ENCODE measurements at regions not wholly inside any gene's neighbourhood (a gene's known extent, or its start where the extent isn't known, plus 50 kb on each side); places are given as distances from the start of the nearest gene placed in this dataset.
"Not testable (repeated sequence)": the region's sequence is repeated elsewhere in the genome, so short reads cannot be mapped to it uniquely, and the experiment has no call there.

DNA sequence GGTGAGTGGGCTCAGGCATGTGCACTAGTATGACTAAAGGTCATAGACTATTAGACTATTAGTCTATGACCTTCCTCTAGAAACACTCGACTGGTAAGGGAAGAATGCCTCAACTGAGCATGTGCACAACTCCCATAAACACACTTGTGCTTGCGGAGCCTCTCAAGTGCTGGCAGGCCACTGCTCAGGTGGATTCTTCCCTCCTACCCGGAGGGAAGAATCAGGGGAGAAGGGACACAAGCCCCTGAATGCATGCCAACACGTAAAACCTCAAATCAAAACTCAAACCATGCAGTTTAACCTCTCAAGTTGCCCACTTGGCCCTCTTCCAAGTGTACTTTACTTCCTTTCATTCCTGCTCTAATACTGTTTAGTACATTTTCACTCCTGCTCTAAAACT is 287.6 kb upstream of the SGCG start:
- Mint-ChIP-seq H3K27me3 (peaks cover 8% of the 10 kb centered on the region), H3K27ac (no peak overlapping the region), H3K9me3 (peaks cover 7% of the 10 kb centered on the region), H3K4me1 (no peaks in the 10 kb centered on the region), H3K36me3 (no peaks in the 10 kb centered on the region), H3K4me3 (no peak overlapping the region)
- ATAC-seq, result no peak

DNA sequence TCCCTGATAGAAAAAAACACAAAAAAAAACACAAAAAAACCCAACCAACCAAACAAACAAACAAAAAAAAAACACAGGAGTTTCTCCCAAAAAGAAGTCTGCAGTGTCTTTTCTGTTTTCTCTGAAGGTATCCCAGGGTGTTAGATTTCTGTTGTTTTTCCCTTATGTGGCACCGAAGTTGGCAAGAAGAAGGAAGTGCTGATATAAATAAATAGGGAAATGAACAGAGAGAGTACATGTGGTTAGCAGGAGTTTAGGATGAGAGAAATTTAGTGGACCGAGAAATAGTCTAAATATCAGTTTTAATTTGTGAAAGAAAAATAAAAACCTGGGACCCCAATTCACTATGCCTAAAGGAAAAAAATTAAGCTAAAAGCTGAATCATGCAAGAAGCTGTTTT is 287.0 kb upstream of the SGCG start:
- no peaks in the 10 kb centered on the region for H3K4me1 Mint-ChIP-seq
- H3K27me3 Mint-ChIP-seq, result peaks cover 8% of the 10 kb centered on the region
- no peak overlapping the region for H3K4me3 Mint-ChIP-seq
- H3K9me3 Mint-ChIP-seq, result peaks cover 7% of the 10 kb centered on the region
- ATAC-seq, result no peak
- no peaks in the 10 kb centered on the region for H3K36me3 Mint-ChIP-seq
- H3K27ac Mint-ChIP-seq, result no peak overlapping the region

DNA sequence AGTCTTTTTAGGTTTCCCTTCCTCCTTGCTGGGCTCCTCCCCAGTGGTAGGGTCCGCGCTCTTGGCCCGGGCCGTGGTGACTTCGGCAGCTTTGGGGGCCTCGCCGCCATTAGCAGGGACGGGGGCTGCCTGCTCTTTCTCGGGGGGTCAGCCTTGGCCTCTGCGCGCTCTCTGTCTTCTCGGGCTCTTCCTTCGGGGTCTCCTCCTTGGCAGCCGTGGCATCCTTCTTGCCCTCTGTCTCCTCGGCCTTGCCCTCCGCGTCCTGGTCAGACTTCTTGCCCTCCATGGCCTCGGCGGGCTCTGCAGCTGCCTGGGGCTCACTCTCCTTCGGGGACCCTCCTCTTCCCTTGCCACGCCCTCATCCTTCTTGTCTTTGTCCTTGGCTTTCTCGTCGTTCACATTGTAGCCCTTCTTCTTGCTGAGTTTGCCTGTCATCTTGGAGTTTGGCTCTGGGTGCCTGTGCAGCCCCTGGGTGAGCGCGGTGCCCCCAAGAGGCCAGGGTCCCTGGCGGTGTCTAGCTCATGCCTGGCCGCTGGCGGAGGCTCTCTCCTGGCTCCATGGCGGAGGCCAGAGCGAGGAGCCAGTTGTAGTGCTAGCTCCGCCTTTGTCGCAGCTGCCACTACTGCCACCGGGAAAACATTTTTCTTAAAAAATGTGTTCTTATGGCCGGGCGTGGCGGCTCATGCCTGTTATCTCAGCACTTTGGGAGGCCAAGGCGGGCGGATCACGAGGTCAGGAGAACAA is 283.0 kb upstream of the SGCG start:
- Mint-ChIP-seq H3K27me3 (peaks cover 8% of the 10 kb centered on the region), H3K4me1 (no peaks in the 10 kb centered on the region), H3K27ac (no peak overlapping the region), H3K36me3 (no peaks in the 10 kb centered on the region), H3K9me3 (peaks cover 4% of the 10 kb centered on the region), H3K4me3 (no peak overlapping the region)
- no peak for ATAC-seq

DNA sequence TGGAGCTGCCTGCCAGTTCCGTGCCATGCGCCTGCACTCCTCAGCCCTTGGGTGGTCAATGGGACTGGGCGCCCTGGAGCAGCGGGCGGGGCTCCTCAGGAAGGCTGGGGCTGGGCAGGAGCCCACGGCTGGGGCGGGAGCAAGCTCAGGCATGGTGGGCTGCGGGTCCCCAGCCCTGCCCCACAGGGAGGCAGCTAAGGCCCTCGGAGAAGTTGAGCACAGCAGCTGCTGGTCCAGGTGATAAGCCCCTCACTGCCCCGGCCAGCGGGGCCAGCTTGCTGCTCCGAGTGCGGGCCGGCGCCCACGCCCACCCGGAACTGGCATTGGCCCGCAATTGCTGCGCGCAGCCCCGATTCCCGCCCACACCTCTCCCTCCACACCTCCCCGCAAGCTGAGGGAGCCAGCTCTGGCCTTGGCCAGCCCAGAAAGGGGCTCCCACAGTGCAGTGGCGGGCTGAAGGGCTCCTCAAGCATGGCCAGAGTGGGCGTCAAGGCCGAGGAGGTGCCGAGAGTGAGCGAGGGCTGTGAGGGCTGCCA is 280.3 kb upstream of the SGCG start:
- H3K4me1 Mint-ChIP-seq, H3K4me3 Mint-ChIP-seq, H3K27me3 Mint-ChIP-seq, ATAC-seq, H3K36me3 Mint-ChIP-seq, H3K27ac Mint-ChIP-seq, H3K9me3 Mint-ChIP-seq: not testable (repeated sequence)

DNA sequence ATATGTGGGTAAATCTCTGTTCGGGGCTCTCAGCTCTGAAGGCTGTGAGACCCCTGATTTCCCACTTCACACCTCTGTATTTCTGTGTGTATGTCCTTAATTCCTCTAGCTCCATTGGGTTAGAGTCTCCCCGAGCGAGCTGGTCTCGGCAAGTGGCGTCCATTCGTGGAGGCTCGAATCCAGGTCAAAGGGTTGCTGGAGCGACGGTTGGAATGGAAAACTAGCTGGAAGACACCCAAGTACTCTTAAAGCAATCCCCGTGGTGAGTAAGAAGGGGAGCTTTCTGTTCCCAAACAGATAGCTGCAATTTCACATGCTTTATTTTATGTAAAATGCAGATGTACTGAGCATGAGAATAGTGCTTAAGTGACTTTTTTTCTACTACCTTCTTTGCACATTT is 277.5 kb upstream of the SGCG start:
- Mint-ChIP-seq H3K4me3 (no peak overlapping the region), H3K9me3 (no peaks in the 10 kb centered on the region), H3K36me3 (no peaks in the 10 kb centered on the region), H3K27me3 (no peaks in the 10 kb centered on the region), H3K4me1 (no peaks in the 10 kb centered on the region), H3K27ac (no peak overlapping the region)
- ATAC-seq, result no peak

DNA sequence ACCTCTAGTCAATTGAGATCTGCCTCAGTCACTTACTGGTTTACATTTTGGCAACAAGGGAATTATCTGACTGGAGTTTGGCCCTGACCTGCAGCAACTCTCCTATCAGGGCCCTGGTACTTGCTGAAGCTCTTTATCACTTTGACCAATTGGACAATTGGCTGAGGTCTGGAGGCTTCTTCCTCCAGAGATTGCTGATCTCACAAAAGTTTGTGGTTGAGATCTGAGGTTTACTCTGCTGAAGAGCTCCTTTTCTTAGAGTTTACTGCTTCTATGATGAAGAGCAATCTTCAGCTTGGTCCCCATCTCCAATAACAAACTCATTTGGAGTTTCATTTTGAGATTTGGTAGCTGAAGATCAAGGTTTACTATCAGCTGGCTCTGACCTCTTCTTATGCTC is 276.9 kb upstream of the SGCG start:
- no peaks in the 10 kb centered on the region for H3K4me1 Mint-ChIP-seq
- no peaks in the 10 kb centered on the region for H3K27me3 Mint-ChIP-seq
- no peak overlapping the region for H3K27ac Mint-ChIP-seq
- no peaks in the 10 kb centered on the region for H3K9me3 Mint-ChIP-seq
- no peak for ATAC-seq
- no peaks in the 10 kb centered on the region for H3K36me3 Mint-ChIP-seq
- H3K4me3 Mint-ChIP-seq, result no peak overlapping the region

DNA sequence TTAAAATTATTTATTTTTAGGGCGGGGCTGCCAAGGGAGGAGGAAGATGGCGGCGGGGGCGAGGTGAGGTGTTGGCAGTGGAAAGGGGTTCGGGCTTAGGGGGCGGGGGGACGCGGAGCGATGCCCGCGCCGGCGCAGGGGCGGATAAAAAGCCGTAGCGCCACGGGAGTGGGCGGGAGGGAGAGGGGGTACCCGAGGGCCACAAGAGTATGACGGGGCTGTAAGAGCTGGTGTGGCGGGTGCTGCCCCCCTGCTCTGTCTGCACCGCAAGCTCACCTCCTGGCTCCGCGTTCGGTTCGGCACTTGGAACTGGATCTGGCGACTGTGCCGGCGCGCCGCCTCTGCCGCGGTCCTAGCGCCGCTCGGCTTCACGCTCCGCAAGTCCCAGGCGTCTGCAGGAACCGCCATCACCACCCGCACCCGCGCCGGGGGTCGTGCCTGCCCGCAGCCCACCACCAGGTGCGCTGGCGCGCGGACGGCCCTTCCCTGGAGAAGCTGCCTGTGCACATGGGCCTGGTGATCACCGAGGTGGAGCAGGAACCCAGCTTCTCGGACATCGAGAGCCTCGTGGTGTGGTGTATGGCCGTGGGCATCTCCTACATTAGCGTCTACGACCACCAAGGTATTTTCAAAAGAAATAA is 265.2 kb upstream of the SGCG start:
- no peaks in the 10 kb centered on the region for H3K9me3 Mint-ChIP-seq
- H3K36me3 Mint-ChIP-seq, result no peaks in the 10 kb centered on the region
- H3K4me3 Mint-ChIP-seq, result peak overlapping the region; percentile 9

DNA sequence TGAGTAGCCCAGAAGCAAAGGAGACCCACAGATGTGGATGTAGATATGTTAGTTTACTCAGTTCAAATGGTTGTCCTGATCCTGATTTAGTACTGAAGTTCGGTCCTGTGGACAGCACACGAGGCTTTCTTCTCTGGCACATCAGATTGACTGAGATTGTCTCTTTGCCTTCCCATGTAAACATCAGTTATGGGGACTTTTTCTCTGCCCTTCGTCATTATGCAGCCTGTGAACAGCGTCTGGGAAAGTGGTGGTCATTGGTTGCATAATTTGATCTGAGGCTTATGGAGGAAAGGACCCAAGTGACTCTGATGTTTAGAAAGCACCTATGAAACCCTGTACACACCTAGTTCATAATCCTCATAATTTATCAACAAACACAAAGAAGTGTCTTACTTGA is 264.5 kb upstream of the SGCG start:
- not testable (repeated sequence) for H3K4me1 Mint-ChIP-seq, ATAC-seq, H3K36me3 Mint-ChIP-seq, H3K27ac Mint-ChIP-seq, H3K9me3 Mint-ChIP-seq, H3K4me3 Mint-ChIP-seq
- peaks cover 37% of the 10 kb centered on the region for H3K27me3 Mint-ChIP-seq

More for the DNA sequence above, 265.2 kb upstream of the SGCG start:
- ATAC-seq, result peak; percentile 63
- Mint-ChIP-seq H3K27ac (no peak overlapping the region), H3K27me3 (peaks cover 40% of the 10 kb centered on the region), H3K4me1 (no peaks in the 10 kb centered on the region)

DNA sequence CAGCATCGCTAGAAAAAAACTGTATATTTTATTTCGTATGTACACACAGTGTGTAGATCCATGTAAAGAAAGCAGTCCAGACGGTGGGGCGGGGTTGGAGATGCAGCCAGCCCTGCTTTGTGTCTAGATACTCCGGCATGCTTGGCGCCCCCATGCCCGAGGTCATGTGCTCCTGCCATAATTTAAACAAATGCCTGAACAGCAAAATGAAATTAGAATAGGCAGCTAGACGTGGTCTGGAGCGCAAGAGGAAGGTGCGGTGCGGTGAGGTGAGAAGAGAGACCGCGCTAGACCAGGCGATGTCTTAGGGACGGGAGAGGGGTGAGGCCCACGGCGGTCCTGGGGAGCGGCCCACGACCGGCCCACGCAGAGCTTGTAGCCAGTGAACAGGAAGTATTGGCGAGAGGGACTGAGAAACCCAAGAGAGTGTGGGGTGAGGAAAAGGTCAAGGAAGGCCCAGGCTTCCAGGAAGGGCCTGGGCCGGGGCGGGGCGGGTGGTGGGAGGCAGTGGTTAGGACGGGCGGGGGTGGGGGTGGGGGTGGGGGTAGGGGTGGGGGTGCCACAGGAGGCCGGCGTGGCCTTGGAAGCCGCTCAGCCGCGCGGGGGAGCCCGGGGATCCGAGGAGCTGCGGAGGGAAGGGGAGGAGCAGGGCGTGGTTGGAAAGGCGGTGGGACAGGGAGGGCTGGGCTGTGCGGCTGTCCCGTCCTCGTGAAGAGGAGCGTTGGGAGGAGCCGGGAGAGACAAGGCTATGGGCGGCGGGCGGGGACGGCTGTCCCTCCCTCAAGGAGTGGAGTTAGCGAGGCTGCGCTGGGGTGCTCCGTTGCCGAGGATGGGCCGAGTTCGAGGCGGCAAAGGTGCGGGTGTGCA is 254.7 kb upstream of the SGCG start:
- Mint-ChIP-seq H3K27me3 (peaks cover 31% of the 10 kb centered on the region), H3K9me3 (no peaks in the 10 kb centered on the region), H3K27ac (no peak overlapping the region), H3K4me3 (peak overlapping the region; percentile 1), H3K4me1 (peaks cover 6% of the 10 kb centered on the region), H3K36me3 (no peaks in the 10 kb centered on the region)
- peak; percentile 20 for ATAC-seq

DNA sequence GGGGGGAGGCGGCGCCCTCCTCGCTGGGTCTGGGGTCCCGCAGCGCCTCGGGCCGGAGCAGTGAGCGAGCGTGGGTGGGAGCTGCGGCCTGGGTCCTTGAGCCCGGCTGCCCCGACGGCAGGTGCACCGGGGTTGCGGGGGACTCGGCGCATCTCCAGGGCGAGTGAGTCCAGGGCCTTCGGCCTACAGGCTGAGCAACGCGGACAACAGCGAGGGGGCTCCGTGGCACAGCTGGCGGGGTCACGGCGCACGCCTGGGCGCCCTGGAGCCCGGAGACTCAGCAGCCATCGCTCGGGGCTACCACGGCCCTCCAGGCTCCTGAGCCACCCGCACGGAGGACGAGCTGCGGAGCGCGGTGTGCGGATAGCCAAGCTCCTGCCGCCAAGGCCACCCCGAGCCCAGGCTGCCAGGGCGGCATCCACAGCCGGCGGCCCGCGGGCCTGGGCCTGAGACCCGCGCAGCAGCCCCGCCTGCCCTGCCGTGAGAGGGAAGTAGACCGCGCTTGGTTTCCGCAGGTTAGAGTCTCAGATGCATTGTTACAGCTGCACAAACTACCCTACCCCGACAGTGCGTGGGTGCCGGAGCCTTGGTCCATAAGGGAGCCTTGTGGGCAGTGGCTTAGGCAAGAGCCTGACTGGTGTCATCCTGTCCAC is 253.9 kb upstream of the SGCG start:
- peaks cover 31% of the 10 kb centered on the region for H3K27me3 Mint-ChIP-seq
- H3K27ac Mint-ChIP-seq, result no peak overlapping the region
- no peaks in the 10 kb centered on the region for H3K9me3 Mint-ChIP-seq
- H3K4me1 Mint-ChIP-seq, result peaks cover 6% of the 10 kb centered on the region
- H3K4me3 Mint-ChIP-seq, result no peak overlapping the region
- peak; percentile 18 for ATAC-seq
- H3K36me3 Mint-ChIP-seq, result no peaks in the 10 kb centered on the region

DNA sequence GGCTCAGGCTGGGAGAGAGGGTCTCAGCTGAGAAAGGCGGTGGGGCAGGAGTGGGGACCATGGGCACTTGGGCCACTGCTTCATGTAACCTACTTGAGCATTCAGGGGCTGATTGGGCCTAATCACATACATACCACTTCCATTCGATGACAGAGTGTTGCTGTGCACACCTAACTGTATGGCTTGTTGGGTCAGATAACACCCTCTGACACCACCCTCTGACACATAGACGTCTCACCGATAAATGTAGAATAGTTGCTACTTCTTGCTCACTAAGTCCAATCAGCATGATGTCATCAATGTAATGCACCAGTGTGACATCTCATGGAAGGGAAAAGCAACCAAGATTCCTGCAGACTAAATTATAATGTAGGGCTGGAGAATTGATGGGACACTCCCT is 252.9 kb upstream of the SGCG start:
- H3K9me3 Mint-ChIP-seq, ATAC-seq, H3K4me3 Mint-ChIP-seq, H3K4me1 Mint-ChIP-seq, H3K36me3 Mint-ChIP-seq, H3K27ac Mint-ChIP-seq: not testable (repeated sequence)
- peaks cover 31% of the 10 kb centered on the region for H3K27me3 Mint-ChIP-seq

DNA sequence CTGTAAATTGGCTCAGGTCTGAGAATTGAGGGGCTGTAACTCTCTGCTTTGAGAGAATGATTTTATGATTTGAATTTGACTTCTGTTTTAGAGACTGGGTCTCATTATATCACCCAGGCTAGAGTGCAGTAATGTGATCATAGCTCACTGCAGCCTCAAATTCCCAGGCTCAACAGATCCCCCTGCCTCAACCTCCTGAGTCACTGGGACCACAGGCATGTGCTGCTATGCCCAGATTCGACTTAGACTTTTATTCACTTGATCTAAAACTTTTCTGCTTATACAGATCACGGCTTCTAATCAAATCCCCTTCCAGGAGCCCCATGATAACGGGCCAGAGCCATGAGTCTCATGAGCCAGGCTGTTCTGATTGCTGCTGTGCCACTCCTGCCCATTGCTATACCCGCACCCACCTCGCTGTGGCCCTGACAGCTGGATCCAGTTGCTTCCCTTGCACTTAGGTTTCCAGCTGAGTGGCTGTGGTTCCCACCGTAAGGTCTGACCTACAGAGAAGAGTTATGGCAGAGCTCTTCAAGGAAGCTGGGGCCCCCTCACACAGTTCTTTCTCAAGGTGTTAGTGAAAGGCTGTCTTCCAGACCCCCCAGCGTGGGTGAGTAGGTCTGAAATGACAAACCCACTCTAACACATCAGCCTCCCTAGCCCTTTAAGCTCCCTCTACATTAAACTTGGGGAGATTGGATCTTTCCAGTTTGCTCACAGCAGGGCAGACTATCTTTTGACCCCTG is 251.2 kb upstream of the SGCG start:
- H3K4me3 Mint-ChIP-seq, result no peak overlapping the region
- peaks cover 6% of the 10 kb centered on the region for H3K4me1 Mint-ChIP-seq
- no peaks in the 10 kb centered on the region for H3K36me3 Mint-ChIP-seq
- H3K27me3 Mint-ChIP-seq, result peaks cover 30% of the 10 kb centered on the region
- no peak overlapping the region for H3K27ac Mint-ChIP-seq
- no peak for ATAC-seq
- no peaks in the 10 kb centered on the region for H3K9me3 Mint-ChIP-seq

DNA sequence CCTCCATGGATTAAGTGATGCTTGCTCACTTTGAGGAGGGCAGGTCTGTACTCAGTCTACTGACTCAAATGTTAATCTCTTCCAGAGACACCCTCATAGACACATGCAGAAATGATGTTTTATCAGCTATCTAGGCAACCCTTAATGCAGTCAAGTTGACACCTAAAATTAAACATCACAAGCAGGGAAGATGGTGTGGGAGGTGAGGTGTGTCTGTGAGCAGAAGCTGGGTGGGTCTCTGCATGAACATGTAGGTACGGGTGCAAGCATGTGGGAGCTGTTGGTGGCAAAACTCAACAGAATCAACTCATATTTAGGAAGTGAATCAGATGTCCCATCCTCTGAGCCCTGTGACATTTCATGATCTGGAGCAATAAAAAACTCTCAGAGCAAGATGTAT is 249.2 kb upstream of the SGCG start:
- Mint-ChIP-seq H3K27ac (no peak overlapping the region), H3K36me3 (no peaks in the 10 kb centered on the region), H3K9me3 (no peaks in the 10 kb centered on the region), H3K4me3 (no peak overlapping the region), H3K4me1 (no peaks in the 10 kb centered on the region), H3K27me3 (peaks cover 11% of the 10 kb centered on the region)
- ATAC-seq, result no peak

DNA sequence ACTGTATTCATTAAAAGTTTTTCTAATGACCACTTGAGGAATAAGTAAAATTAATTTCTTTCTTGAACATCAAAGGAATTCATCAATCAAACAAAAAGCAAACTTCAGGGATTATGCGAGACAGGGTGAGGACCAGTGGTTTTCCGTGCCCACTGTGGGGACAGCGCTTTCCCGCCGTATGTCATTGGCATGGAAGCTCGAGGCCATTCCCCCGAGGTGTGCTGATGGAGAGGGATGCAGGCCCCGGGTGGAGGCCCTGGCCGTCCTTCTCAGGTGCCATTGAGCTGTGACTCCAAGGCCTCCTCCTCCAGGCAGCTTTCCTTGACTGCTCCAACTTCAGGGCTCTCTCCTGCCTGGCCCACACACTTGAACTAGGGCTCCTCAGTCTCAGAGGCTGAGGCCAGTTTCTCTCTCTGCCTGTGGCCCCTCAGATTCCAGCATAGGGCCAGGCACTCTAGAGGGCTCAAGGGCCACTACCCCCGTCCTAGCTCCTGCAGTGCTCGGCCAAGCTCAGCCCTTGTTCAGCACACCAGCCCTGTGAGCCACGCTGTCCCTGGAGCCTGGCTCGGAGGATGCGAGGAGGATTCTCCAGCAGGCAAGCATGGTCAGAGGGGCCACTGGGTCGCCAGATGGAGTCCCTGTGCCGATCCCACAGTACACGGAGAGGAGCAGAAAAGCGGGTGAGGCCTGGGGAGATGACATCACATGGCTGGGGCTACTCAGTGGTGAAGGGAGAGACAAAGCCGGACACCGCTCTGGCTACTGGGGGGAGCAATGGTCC is 248.0 kb upstream of the SGCG start:
- not testable (repeated sequence) for H3K9me3 Mint-ChIP-seq, H3K4me3 Mint-ChIP-seq, H3K4me1 Mint-ChIP-seq, H3K27me3 Mint-ChIP-seq, H3K27ac Mint-ChIP-seq, H3K36me3 Mint-ChIP-seq, ATAC-seq
